ENCODE measurements at regions not wholly inside any gene's neighbourhood (a gene's known extent, or its start where the extent isn't known, plus 50 kb on each side); places are given as distances from the start of the nearest gene placed in this dataset.
"Not testable (repeated sequence)": the region's sequence is repeated elsewhere in the genome, so short reads cannot be mapped to it uniquely, and the experiment has no call there.

- DNase-seq (ENCODE audit: low read depth in 2 of 2), result no peak
Observed at GRCh38 chr5:138702166-138703077, 50.8 kb upstream of the CTNNA1 start.

DNA sequence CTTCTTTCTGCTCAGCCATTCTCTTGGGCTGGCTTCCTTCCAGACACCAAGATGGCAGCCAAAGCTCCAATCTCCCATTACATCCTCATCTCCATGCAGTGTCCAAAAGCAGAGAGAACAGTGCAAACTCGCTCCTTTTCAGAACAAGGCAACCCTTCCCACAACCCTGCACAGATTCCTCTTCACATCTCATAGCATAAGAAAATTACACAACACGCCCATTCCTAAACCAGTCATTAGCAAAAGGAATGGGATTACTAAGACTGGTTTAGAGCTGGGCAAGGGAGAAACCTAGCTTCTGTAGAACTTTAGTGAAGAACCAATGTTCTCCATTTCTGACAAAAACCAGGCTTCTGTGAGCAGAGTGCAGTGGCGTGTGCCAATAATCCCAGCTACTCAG lies 51.5 kb upstream of the CTNNA1 start:
- no peak for DNase-seq (ENCODE audit: low read depth in 2 of 2)

- DNase-seq (ENCODE audit: low read depth in 2 of 2), result no peak
Observed at GRCh38 chr5:138700581-138701362, 52.5 kb upstream of the CTNNA1 start.

- no peak for DNase-seq (ENCODE audit: low read depth in 2 of 2)
Observed at GRCh38 chr5:138699482-138699881, 53.7 kb upstream of the CTNNA1 start.

DNA sequence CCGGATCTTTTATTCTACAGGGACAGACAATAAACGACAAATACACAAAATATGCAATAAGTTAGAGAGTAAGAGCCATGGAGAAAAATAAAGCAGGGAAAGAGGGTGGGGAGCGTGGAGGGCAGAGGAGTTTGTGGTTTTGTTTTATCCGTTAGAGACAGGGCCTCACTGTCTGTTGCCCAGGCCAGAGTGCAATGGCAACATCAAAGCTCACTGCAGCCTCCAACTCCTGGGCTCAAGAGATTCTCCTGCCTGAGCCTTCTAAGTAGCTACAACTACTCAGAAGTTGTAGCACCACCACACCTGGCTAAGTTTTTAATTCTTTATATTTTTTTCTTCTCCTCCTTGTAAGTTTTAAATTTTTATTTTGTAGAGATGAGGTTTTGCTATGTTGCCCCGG lies 54.5 kb upstream of the CTNNA1 start:
- DNase-seq (ENCODE audit: low read depth in 2 of 2), result no peak

GRCh38 chr5:138697720-138698360 lies 55.4 kb upstream of the CTNNA1 start:
- no peak for DNase-seq (ENCODE audit: low read depth in 2 of 2)

- no peak for DNase-seq (ENCODE audit: low read depth in 2 of 2)
Observed at GRCh38 chr5:138696501-138696900, 56.7 kb upstream of the CTNNA1 start.

GRCh38 chr5:138695781-138696180 lies 57.4 kb upstream of the CTNNA1 start:
- no peak for DNase-seq (ENCODE audit: low read depth in 2 of 2)

- DNase-seq (ENCODE audit: low read depth in 2 of 2), result no peak
Observed at GRCh38 chr5:138694146-138694545, 59.1 kb upstream of the CTNNA1 start.

GRCh38 chr5:138692370-138692769 lies 60.9 kb upstream of the CTNNA1 start:
- no peak for DNase-seq (ENCODE audit: low read depth in 2 of 2)

- no peak for DNase-seq (ENCODE audit: low read depth in 2 of 2)
Observed at GRCh38 chr5:138686668-138687067, 66.6 kb upstream of the CTNNA1 start.

DNA sequence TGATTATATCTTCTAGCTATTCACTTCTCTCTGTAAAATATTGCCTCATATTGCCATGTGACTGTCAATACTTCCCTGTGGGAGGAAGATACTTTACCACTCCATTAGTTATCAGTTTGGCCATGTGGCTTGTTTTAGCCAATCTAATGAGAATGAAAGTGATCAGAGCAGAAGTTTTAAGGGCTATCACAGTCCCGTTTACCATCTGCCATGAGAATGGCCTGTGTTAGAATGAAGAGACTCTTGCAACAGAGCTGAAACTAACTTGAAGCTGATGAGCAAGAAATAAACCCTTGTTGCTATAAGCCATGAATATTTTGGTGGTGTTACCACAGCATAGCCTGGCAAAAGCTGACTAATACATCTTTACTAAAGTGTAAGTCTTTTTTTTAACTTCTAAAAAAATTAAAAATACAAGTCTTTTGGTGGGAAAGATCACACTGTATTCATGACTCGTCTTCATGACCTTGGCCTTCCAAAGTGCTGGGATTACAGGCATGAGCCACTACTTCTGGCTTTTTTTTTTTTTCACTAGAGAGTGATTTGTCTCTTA lies 68.0 kb upstream of the CTNNA1 start:
- no peak for DNase-seq (ENCODE audit: low read depth in 2 of 2)

GRCh38 chr5:138682462-138682861 lies 70.8 kb upstream of the CTNNA1 start:
- not testable (repeated sequence) for DNase-seq (ENCODE audit: low read depth in 2 of 2)

- DNase-seq (ENCODE audit: low read depth in 2 of 2), result not testable (repeated sequence)
Observed at GRCh38 chr5:138678826-138679225, 74.4 kb upstream of the CTNNA1 start.

DNA sequence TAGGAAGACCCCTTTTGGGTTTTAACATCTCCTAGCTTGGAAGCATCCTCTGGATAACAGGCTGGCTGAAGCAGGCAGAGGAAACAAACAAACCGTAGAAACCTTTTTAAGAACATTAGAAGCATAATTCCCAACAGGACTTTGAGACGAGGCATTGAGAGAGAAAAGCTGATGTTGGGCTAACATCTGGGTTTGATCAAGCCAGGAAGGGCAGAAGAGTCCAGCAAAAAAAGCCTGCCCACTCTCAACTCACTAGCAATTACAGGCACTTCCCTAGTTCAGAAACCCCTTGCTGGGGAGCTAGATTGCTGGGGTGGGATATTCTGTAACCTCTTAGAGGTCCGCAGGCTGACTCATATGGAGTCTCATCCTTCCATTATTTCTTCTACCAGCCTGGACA lies 75.4 kb upstream of the CTNNA1 start:
- no peak for DNase-seq (ENCODE audit: low read depth in 2 of 2)

- DNase-seq (ENCODE audit: low read depth in 2 of 2), result no peak
Observed at GRCh38 chr5:138676556-138677193, 76.5 kb upstream of the CTNNA1 start.

- no peak for DNase-seq (ENCODE audit: low read depth in 2 of 2)
Observed at GRCh38 chr5:138676002-138676401, 77.2 kb upstream of the CTNNA1 start.

- peak in 1 of 2 experiments; percentile 9 for DNase-seq (ENCODE audit: low read depth in 2 of 2)
Observed at GRCh38 chr5:138668451-138669380, 84.5 kb upstream of the CTNNA1 start.

DNA sequence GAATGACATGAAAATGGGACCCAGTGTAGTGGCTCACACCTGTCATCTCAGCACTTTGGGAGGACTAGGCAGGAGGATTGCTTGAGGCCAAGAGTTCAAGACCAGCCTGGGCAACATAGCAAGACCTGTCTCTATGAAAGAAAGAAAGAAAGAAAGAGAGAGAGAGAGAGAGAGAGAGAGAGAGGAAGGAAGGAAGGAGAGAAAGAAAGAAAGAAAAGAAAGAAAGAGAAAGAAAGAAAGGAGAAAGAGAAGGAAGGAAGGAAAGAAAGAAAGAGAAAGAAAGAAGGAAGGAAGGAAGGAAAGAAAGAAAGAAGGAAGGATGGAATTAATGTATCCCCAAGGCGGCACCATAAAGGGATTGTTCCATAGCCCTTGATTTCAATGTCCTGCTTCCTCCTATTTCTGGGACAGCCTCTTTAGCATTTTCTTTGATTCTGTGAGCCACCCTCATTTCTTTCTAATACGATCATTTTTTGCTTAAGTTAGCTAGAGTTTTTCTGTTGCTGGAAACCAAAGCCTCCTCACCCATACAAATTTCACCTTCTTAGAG lies 85.4 kb upstream of the CTNNA1 start:
- DNase-seq (ENCODE audit: low read depth in 2 of 2), result not testable (repeated sequence)

DNA sequence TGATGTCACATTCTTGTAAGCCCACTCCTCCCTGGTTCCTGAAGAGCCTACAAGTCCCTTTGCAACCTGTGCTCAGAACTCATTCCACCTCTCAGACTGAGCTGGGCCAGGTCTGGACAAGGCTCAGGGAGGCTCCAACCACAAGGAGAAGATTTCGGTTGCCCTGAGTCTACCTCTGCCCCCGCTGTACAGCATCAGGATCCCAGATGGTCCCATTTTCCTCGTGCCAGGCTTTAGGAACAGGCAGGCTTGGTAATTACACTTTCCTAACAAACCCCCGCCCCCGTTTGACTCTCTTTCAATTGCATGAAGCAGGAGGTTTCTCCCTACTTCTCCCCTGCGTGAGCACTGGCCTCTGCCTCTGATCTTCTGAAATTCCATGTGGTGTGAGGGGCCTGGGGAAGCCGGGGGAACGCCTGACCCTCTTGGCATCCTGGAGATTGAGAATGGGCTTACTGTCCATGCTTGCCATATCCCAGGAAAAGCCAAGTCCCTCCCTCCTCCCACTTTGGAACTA lies 86.9 kb upstream of the CTNNA1 start:
- no peak for DNase-seq (ENCODE audit: low read depth in 2 of 2)

Measured in fibroblast of skin of left biceps (primary cell).